H1 (cell line): ENCODE measurements at regions not wholly inside any gene's neighbourhood (a gene's known extent, or its start where the extent isn't known, plus 50 kb on each side); places are given as distances from the start of the nearest gene placed in this dataset.

Experiments
- ATF3 ChIP-seq: IDR thresholded peaks from 2 replicates; pipeline ENCODE4 v1.6.1; 2011; ENCODE audit warnings: low read depth, mild to moderate bottlenecking, low read length; ENCODE audit not compliant: insufficient read depth
- CHD7 ChIP-seq: fragments of 300-600 bp; sonication (generic); IDR thresholded peaks from 2 replicates; pipeline ENCODE4 v1.7.1; 2012; ENCODE audit warnings: low read length, moderate library complexity, mild to moderate bottlenecking, inconsistent platforms; ENCODE audit not compliant: insufficient replicate concordance
- CTBP2 ChIP-seq: IDR thresholded peaks from 2 replicates; pipeline ENCODE4 v1.7.0; 2011; ENCODE audit warnings: borderline replicate concordance, mild to moderate bottlenecking, moderate library complexity, mixed read lengths, low read length; ENCODE audit not compliant: insufficient read depth, insufficient read length
- JUN ChIP-seq: IDR thresholded peaks from 2 replicates; pipeline ENCODE4 v1.6.1; 2011; ENCODE audit warnings: low read depth, mild to moderate bottlenecking, improper control_type of control experiment, low read length
- NANOG ChIP-seq: IDR thresholded peaks from 2 replicates; pipeline ENCODE4 v1.6.1; 2011; ENCODE audit warnings: low read length, low read depth, mild to moderate bottlenecking, inconsistent platforms; ENCODE audit not compliant: insufficient read depth, poor library complexity, severe bottlenecking
- NRF1 ChIP-seq: IDR thresholded peaks from 2 replicates; pipeline ENCODE4 v1.6.1; 2011; ENCODE audit warnings: mild to moderate bottlenecking, low read depth, low read length, improper control_type of control experiment
- POLR2A ChIP-seq, 2 experiments: IDR thresholded peaks; 1 replicate in 1 of 2; 2 replicates in 1 of 2; pipeline ENCODE4 v1.6.1; 2011; ENCODE audit warnings: low read depth in 2 of 2, low read length in 2 of 2, mild to moderate bottlenecking in 2 of 2; ENCODE audit errors: control extremely low read depth in 1 of 2

- no peak for TF ChIP-seq CHD7
- no peak for TF ChIP-seq POLR2A (IDR thresholded peaks at IDR 0.05; ENCODE audit: control extremely low read depth in 1 of 2, low read depth in 2 of 2, low read length in 2 of 2)
- TF ChIP-seq ATF3, result no peak
- TF ChIP-seq CTBP2, result no peak
- no peak for TF ChIP-seq NANOG
- TF ChIP-seq JUN, result no peak
- no peak for TF ChIP-seq NRF1
- TF ChIP-seq, all 59 proteins: peak for 0
Observed at GRCh38 chr1:103435443-103435842, 90.1 kb upstream of the RNPC3 start (continued).
